Activated naive CD8-positive, alpha-beta T cell (primary cell): ENCODE measurements at regions not wholly inside any gene's neighbourhood (a gene's known extent, or its start where the extent isn't known, plus 50 kb on each side); places are given as distances from the start of the nearest gene placed in this dataset.

Experiments used
- H3K27ac Mint-ChIP-seq: one replicate; pipeline ENCODE4 v1.8.0; 2021; ENCODE audit warnings: mixed read lengths
- H3K27me3 Mint-ChIP-seq: one replicate; pipeline ENCODE4 v1.8.0; 2021; ENCODE audit warnings: mixed read lengths
- H3K36me3 Mint-ChIP-seq: one replicate; pipeline ENCODE4 v1.8.0; 2021; ENCODE audit warnings: mixed read lengths
- H3K4me1 Mint-ChIP-seq: one replicate; pipeline ENCODE4 v1.8.0; 2021; ENCODE audit warnings: low read depth, mixed read lengths
- H3K4me3 Mint-ChIP-seq: one replicate; pipeline ENCODE4 v1.8.0; 2021; ENCODE audit warnings: mild to moderate bottlenecking, mixed read lengths
- H3K9me3 Mint-ChIP-seq: one replicate; pipeline ENCODE4 v1.8.0; 2021; ENCODE audit warnings: low read depth, mixed read lengths

- Mint-ChIP-seq H3K36me3 (no peaks in the 10 kb centered on the region), H3K9me3 (peaks cover 12% of the 10 kb centered on the region), H3K4me3 (no peak overlapping the region), H3K4me1 (no peaks in the 10 kb centered on the region), H3K27me3 (no peaks in the 10 kb centered on the region), H3K27ac (no peak overlapping the region)
Observed at GRCh38 chr19:31519256-31519655, 170.0 kb upstream of the TSHZ3 start.

DNA sequence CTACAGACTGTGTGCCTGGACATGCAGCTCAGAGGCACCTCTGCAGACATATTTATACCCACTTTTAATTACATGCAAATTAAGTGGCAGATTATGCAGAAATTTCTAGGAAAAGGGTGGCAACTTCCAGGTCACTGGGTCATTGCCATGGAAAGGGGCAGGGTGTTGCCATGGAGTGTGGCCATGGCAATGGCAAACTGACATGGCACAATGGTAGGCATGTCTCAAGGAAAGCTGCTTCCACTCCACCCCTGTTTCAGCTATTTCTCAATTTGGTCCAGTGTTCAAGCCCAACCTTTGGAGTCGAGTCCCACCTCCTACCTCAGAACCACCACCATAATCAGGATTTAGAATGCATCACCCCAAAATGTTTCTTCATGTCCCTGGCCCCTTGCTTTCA lies 170.7 kb upstream of the TSHZ3 start:
- Mint-ChIP-seq H3K9me3 (peaks cover 17% of the 10 kb centered on the region), H3K27me3 (peaks cover 2% of the 10 kb centered on the region)

GRCh38 chr19:31520633-31521032 lies 171.4 kb upstream of the TSHZ3 start:
- H3K4me1 Mint-ChIP-seq: no peaks in the 10 kb centered on the region

More for the DNA sequence above, 170.7 kb upstream of the TSHZ3 start:
- Mint-ChIP-seq H3K36me3 (no peaks in the 10 kb centered on the region), H3K27ac (no peak overlapping the region), H3K4me3 (no peak overlapping the region), H3K4me1 (no peaks in the 10 kb centered on the region)

DNA sequence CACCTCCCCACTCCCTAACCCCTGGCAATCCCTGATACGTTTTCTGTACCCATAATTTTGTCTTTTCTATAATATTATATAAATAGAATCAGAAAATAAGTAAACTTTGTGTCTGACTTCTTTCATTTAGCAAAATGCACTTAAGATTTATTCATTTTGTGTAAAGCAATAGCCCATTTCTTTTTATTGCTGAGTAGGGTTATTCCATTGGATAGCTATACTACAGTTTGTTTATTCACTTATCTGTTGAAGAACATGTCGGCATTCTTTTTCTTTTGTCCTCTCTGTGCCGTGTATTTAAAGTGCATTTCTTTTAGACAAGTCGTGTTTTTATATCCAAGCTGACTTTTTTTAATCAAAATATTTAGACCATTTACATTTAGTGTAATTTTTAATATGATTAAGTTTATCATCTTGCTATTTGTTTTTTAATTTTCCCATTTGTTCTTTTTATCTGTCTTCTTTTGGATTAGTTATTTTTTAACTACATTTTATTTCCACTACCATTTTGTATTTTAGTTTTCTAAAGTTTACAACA lies 176.4 kb upstream of the TSHZ3 start:
- Mint-ChIP-seq H3K27ac (no peak overlapping the region), H3K36me3 (peaks cover 2% of the 10 kb centered on the region), H3K4me3 (no peak overlapping the region), H3K27me3 (peaks cover 2% of the 10 kb centered on the region), H3K9me3 (peaks cover 25% of the 10 kb centered on the region), H3K4me1 (no peaks in the 10 kb centered on the region)

More at GRCh38 chr19:31520633-31521032, 171.4 kb upstream of the TSHZ3 start:
- peaks cover 2% of the 10 kb centered on the region for H3K27me3 Mint-ChIP-seq
- H3K4me3 Mint-ChIP-seq: no peak overlapping the region
- H3K27ac Mint-ChIP-seq: no peak overlapping the region
- peaks cover 2% of the 10 kb centered on the region for H3K36me3 Mint-ChIP-seq
- H3K9me3 Mint-ChIP-seq: peaks cover 22% of the 10 kb centered on the region

DNA sequence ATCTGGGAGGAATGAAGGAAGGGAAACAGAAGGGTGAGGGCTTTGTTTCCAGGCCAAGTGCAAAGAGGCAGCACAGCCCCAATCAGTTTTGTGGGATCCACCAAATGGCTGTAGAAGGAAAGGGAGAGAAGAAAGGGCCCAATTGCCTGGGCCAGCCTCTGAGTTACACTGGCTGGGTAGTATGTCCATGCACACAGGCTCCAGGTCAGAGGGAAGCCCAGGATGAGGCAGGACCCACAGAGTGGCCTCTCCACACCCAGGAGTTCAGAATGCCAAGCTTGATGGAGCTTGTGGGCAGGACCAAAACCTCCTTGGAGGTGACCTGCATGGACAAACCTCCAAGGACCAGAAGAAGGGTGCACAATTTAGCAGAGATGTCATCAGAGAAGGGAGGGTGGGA lies 178.2 kb upstream of the TSHZ3 start:
- Mint-ChIP-seq H3K4me1 (no peaks in the 10 kb centered on the region), H3K27me3 (peaks cover 4% of the 10 kb centered on the region), H3K36me3 (peaks cover 2% of the 10 kb centered on the region), H3K27ac (no peak overlapping the region), H3K9me3 (peaks cover 21% of the 10 kb centered on the region), H3K4me3 (no peak overlapping the region)

DNA sequence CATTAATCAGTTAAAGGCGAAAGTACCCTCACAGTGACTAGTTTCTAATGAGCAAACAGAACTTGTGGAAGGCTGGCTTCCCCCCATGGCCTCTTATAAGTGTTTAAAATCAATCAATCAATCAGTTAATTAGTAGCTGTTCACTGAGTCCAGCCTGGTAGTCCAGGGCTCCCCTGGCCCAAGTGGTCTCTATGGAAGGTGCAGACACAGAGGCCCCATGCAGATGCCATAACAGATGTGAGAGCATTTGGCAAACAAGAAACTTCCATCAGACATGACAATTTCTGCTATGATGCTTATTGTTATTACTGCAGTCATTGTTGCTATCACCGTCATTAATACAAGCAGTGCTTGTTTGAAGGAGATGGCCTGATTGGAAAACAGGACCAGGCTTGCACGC lies 179.0 kb upstream of the TSHZ3 start:
- H3K27ac Mint-ChIP-seq: no peak overlapping the region
- no peaks in the 10 kb centered on the region for H3K4me1 Mint-ChIP-seq
- H3K4me3 Mint-ChIP-seq: no peak overlapping the region

DNA sequence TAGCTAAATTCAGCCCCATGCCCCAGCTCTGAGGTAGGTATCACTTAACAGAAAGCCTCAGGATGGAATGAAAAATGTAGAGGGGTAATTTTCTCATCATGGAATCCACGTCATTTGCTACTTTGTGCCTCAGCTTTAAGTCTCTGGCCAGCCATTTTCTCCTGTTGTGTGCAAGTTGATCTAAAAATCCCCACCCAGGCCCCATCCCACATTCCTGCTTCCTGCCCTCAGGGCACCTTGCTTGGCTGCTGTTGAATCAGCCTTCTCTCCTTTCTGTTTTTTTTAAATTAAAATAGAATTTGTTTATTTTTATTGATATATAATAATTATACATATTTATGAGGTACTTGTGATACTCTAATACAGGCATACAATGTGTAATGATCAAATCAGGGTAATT lies 179.9 kb upstream of the TSHZ3 start:
- Mint-ChIP-seq H3K27me3 (peaks cover 4% of the 10 kb centered on the region), H3K4me1 (no peaks in the 10 kb centered on the region), H3K4me3 (no peak overlapping the region), H3K36me3 (peaks cover 2% of the 10 kb centered on the region), H3K27ac (no peak overlapping the region), H3K9me3 (peaks cover 19% of the 10 kb centered on the region)

More for the DNA sequence above, 179.0 kb upstream of the TSHZ3 start:
- Mint-ChIP-seq H3K36me3 (peaks cover 2% of the 10 kb centered on the region), H3K9me3 (peaks cover 21% of the 10 kb centered on the region), H3K27me3 (peaks cover 4% of the 10 kb centered on the region)

DNA sequence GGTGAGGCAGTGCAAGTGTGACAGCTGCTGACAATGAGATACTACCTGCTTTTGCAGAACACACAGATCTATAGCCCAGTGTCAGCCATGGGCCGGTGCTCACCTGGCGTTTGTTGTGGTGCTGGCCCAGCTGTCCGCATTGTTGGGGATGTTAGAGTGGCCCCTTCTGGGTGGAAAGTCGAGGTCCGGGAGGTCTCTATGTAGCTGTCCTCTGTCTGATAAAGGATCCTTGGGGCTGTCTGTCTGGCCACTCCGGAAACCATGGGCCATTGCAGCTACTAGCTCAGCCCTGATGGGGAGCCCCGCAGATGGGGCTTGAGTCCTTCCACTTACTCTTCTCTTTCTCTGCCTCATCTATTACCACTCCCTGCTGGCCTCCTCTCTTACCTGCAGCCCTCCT lies 181.5 kb upstream of the TSHZ3 start:
- no peak overlapping the region for H3K27ac Mint-ChIP-seq
- peaks cover 7% of the 10 kb centered on the region for H3K9me3 Mint-ChIP-seq
- H3K4me3 Mint-ChIP-seq: no peak overlapping the region
- no peaks in the 10 kb centered on the region for H3K4me1 Mint-ChIP-seq
- H3K36me3 Mint-ChIP-seq: no peaks in the 10 kb centered on the region
- H3K27me3 Mint-ChIP-seq: peaks cover 3% of the 10 kb centered on the region

DNA sequence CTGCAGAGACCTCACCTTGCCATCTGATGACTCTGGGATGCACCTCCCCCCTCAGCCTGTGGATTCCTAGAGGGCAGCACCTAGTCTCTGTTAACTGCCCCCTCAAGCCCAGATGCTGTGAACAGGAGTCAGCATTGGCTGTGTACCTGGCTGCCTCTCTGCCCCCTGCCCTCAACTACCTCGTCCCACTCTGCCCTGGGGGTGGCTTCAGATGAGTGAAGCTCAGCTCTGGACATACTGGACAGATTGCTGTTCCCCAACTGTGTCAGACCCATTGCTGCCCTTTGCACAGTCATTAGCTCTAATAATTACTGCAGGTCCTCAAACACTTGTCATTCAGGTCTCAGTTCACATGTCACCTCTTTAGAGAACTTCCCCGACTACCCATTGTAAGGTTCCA lies 182.1 kb upstream of the TSHZ3 start:
- no peaks in the 10 kb centered on the region for H3K4me1 Mint-ChIP-seq
- H3K4me3 Mint-ChIP-seq: no peak overlapping the region
- H3K36me3 Mint-ChIP-seq: no peaks in the 10 kb centered on the region
- peaks cover 3% of the 10 kb centered on the region for H3K27me3 Mint-ChIP-seq
- H3K9me3 Mint-ChIP-seq: peaks cover 1% of the 10 kb centered on the region
- no peak overlapping the region for H3K27ac Mint-ChIP-seq

- Mint-ChIP-seq H3K27me3 (peaks cover 3% of the 10 kb centered on the region), H3K27ac (no peak overlapping the region), H3K36me3 (no peaks in the 10 kb centered on the region), H3K9me3 (no peaks in the 10 kb centered on the region), H3K4me1 (no peaks in the 10 kb centered on the region), H3K4me3 (no peak overlapping the region)
Observed at GRCh38 chr19:31532034-31532433, 182.8 kb upstream of the TSHZ3 start.

DNA sequence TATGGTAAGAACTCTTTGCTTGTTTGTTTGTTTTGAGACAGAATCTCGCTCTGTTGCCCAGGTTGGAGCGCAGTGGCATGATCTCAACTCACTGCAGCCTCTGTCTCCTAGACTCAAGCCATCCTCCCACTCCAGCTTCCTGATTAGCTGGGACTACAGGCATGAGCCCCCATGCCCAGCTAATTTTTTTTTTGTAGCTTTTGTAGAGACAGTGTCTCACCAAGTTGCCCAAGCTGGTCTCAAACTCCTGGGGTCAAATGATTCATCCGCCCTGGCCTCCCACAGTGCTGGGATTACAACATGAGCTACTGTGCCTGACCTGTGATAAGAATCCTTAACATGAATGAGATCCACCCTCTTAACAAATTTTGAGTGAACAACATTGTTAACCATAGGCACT lies 183.9 kb upstream of the TSHZ3 start:
- H3K4me3 Mint-ChIP-seq: no peak overlapping the region
- no peaks in the 10 kb centered on the region for H3K36me3 Mint-ChIP-seq
- H3K27me3 Mint-ChIP-seq: peaks cover 3% of the 10 kb centered on the region
- H3K27ac Mint-ChIP-seq: no peak overlapping the region
- H3K9me3 Mint-ChIP-seq: peaks cover 9% of the 10 kb centered on the region
- no peaks in the 10 kb centered on the region for H3K4me1 Mint-ChIP-seq

GRCh38 chr19:31534231-31534630 lies 185.0 kb upstream of the TSHZ3 start:
- Mint-ChIP-seq H3K27ac (no peak overlapping the region), H3K9me3 (peaks cover 10% of the 10 kb centered on the region), H3K36me3 (no peaks in the 10 kb centered on the region), H3K4me1 (no peaks in the 10 kb centered on the region), H3K4me3 (no peak overlapping the region), H3K27me3 (peaks cover 3% of the 10 kb centered on the region)

- Mint-ChIP-seq H3K36me3 (no peaks in the 10 kb centered on the region), H3K4me1 (no peaks in the 10 kb centered on the region), H3K27ac (no peak overlapping the region), H3K4me3 (no peak overlapping the region), H3K9me3 (peaks cover 10% of the 10 kb centered on the region), H3K27me3 (peaks cover 3% of the 10 kb centered on the region)
Observed at GRCh38 chr19:31534786-31535657, 185.8 kb upstream of the TSHZ3 start.

- Mint-ChIP-seq H3K27me3 (peaks cover 4% of the 10 kb centered on the region), H3K36me3 (no peaks in the 10 kb centered on the region), H3K4me1 (no peaks in the 10 kb centered on the region), H3K4me3 (no peak overlapping the region), H3K27ac (no peak overlapping the region), H3K9me3 (peaks cover 10% of the 10 kb centered on the region)
Observed at GRCh38 chr19:31535691-31536460, 186.6 kb upstream of the TSHZ3 start.

GRCh38 chr19:31537136-31537535 lies 187.9 kb upstream of the TSHZ3 start:
- Mint-ChIP-seq H3K4me3 (no peak overlapping the region), H3K36me3 (no peaks in the 10 kb centered on the region), H3K27me3 (peaks cover 3% of the 10 kb centered on the region), H3K9me3 (peaks cover 10% of the 10 kb centered on the region), H3K27ac (no peak overlapping the region), H3K4me1 (no peaks in the 10 kb centered on the region)
